GM23338 (cell line): ENCODE measurements at regions not wholly inside any gene's neighbourhood (a gene's known extent, or its start where the extent isn't known, plus 50 kb on each side); places are given as distances from the start of the nearest gene placed in this dataset.

Experiments
- ATAC-seq: fragments of 200-7000 bp; cut with Tn5 transposase; 3 replicates; pipeline ENCODE4 v1.9.1; 2020
- DNase-seq: peaks from one replicate; pipeline ENCODE4 v3.0.0-alpha.2; 2015; ENCODE audit warnings: low spot score
- H2AFZ ChIP-seq: fragments of 200-600 bp; sonication (generic); 2 replicates; pipeline ENCODE4 v1.8.0; 2016; ENCODE audit warnings: antibody characterized with exemption, mild to moderate bottlenecking, moderate library complexity
- H3F3A ChIP-seq: fragments of 200-600 bp; sonication (generic); replicated peaks from 2 replicates; pipeline ENCODE4 v1.8.0; 2017; ENCODE audit warnings: antibody characterized with exemption, mixed run types, low read depth
- H3K27ac ChIP-seq: fragments of 200-600 bp; sonication (generic); 2 replicates; pipeline ENCODE4 v1.6.1; 2016; ENCODE audit warnings: low read depth
- H3K27me3 ChIP-seq: fragments of 200-600 bp; sonication (generic); 2 replicates; pipeline ENCODE4 v1.8.0; 2016; ENCODE audit warnings: mild to moderate bottlenecking, mixed run types, moderate library complexity; ENCODE audit not compliant: insufficient read depth
- H3K36me3 ChIP-seq: fragments of 200-600 bp; sonication (generic); 2 replicates; pipeline ENCODE4 v1.8.0; 2016; ENCODE audit warnings: mild to moderate bottlenecking; ENCODE audit not compliant: insufficient read depth
- H3K4me1 ChIP-seq: fragments of 200-600 bp; sonication (generic); 2 replicates; pipeline ENCODE4 v1.8.0; 2016; ENCODE audit warnings: mild to moderate bottlenecking, moderate library complexity; ENCODE audit not compliant: insufficient read depth
- H3K4me2 ChIP-seq: fragments of 200-600 bp; sonication (generic); 2 replicates; pipeline ENCODE4 v1.7.1; 2017; ENCODE audit warnings: mixed run types
- H3K4me3 ChIP-seq: fragments of 200-600 bp; sonication (generic); 2 replicates; pipeline ENCODE4 v1.6.1; 2016; ENCODE audit warnings: mixed run types
- H3K79me2 ChIP-seq: fragments of 200-600 bp; sonication (generic); replicated peaks from 2 replicates; pipeline ENCODE4 v1.8.0; 2017; ENCODE audit warnings: mild to moderate bottlenecking; ENCODE audit not compliant: insufficient read depth
- H3K9me2 ChIP-seq: fragments of 200-600 bp; sonication (generic); 2 replicates; pipeline ENCODE4 v1.8.0; 2017; ENCODE audit not compliant: insufficient read depth
- H4K20me1 ChIP-seq: fragments of 200-600 bp; sonication (generic); replicated peaks from 2 replicates; pipeline ENCODE4 v1.8.0; 2017; ENCODE audit warnings: mild to moderate bottlenecking; ENCODE audit not compliant: insufficient read depth
- H3K27ac Mint-ChIP-seq: 2 replicates; pipeline ENCODE4 v1.8.0; 2020; ENCODE audit warnings: inconsistent platforms, mild to moderate bottlenecking, moderate library complexity, mixed read lengths
- H3K27me3 Mint-ChIP-seq: 3 replicates; pipeline ENCODE4 v1.8.0; 2022; ENCODE audit warnings: low read depth, mild to moderate bottlenecking, moderate library complexity, mixed read lengths, inconsistent platforms; ENCODE audit not compliant: insufficient read depth, poor library complexity
- H3K36me3 Mint-ChIP-seq: 3 replicates; pipeline ENCODE4 v1.8.0; 2021; ENCODE audit warnings: low read depth, mild to moderate bottlenecking, inconsistent platforms, moderate library complexity, mixed read lengths
- H3K4me1 Mint-ChIP-seq: 3 replicates; pipeline ENCODE4 v1.8.0; 2020; ENCODE audit warnings: mild to moderate bottlenecking, inconsistent platforms, mixed read lengths
- H3K4me3 Mint-ChIP-seq: 3 replicates; pipeline ENCODE4 v1.8.0; 2021; ENCODE audit warnings: moderate library complexity, mild to moderate bottlenecking, inconsistent platforms, mixed read lengths
- H3K9me3 Mint-ChIP-seq: 3 replicates; pipeline ENCODE4 v1.8.0; 2020; ENCODE audit warnings: moderate library complexity, mild to moderate bottlenecking, inconsistent platforms, mixed read lengths
- CREB1 ChIP-seq: fragments of 250-450 bp; sonication (Bioruptor Pico); IDR thresholded peaks from 2 replicates; pipeline ENCODE4 v1.5.0; 2020; ENCODE audit warnings: low read depth, mild to moderate bottlenecking, moderate library complexity
- CTCF ChIP-seq, 2 experiments: fragments of 200-600 bp in 1 of 2; sonication (generic) in 1 of 2; conservative IDR thresholded peaks; 2 replicates each; pipeline versions ENCODE4 v1.5.1 to v1.6.1; 2016 to 2017; ENCODE audit warnings: antibody characterized with exemption in 2 of 2, low read depth in 2 of 2, mild to moderate bottlenecking in 2 of 2, moderate library complexity in 1 of 2
- JUNB ChIP-seq: IDR thresholded peaks from one replicate; pipeline ENCODE4 v1.6.1; 2016; ENCODE audit warnings: antibody characterized with exemption; ENCODE audit not compliant: unreplicated experiment
- NANOG ChIP-seq: IDR thresholded peaks from 2 replicates; pipeline ENCODE4 v1.6.1; 2016; ENCODE audit warnings: antibody characterized with exemption, borderline replicate concordance
- POLR2AphosphoS5 ChIP-seq: IDR thresholded peaks from 2 replicates; pipeline ENCODE4 v1.6.1; 2016; ENCODE audit warnings: antibody characterized with exemption, low read depth
- REST ChIP-seq: IDR thresholded peaks from one replicate; pipeline ENCODE4 v1.6.1; 2018; ENCODE audit warnings: antibody characterized with exemption; ENCODE audit not compliant: unreplicated experiment
- STAT1 ChIP-seq: IDR thresholded peaks from one replicate; pipeline ENCODE4 v1.6.1; 2016; ENCODE audit warnings: antibody characterized with exemption; ENCODE audit not compliant: unreplicated experiment

GRCh38 chr7:25839084-25839769 is 312.8 kb upstream of the NFE2L3 start:
- H3K36me3 Mint-ChIP-seq, result no peaks in the 10 kb centered on the region
- Histone ChIP-seq H3K9me2 (no peaks in the 10 kb centered on the region), H2AFZ (peak overlapping the region; percentile 73; the same call in 1 of the 2 replicates), H3K4me3 (no peak overlapping the region), H3K79me2 (no peaks in the 10 kb centered on the region), H3K4me2 (no peak overlapping the region), H4K20me1 (no peaks in the 10 kb centered on the region), H3K4me1 (peaks cover 5% of the 10 kb centered on the region; the same call in 1 of the 2 replicates), H3F3A (no peaks in the 10 kb centered on the region), H3K36me3 (no peaks in the 10 kb centered on the region), H3K27me3 (no peaks in the 10 kb centered on the region), H3K27ac (no peak overlapping the region)
- H3K9me3 Mint-ChIP-seq, result no peaks in the 10 kb centered on the region
- H3K4me1 Mint-ChIP-seq, result peaks cover 5% of the 10 kb centered on the region; the same call in 2 of the 3 replicates
- no peak overlapping the region for H3K4me3 Mint-ChIP-seq
- ATAC-seq (peak; percentile 72), DNase-seq (peak; percentile 69)
- H3K27ac Mint-ChIP-seq, result no peak overlapping the region
- H3K27me3 Mint-ChIP-seq, result peaks cover 2% of the 10 kb centered on the region
- TF ChIP-seq CTCF (conservative IDR thresholded peaks at IDR 0.05; ENCODE audit: low read depth in 2 of 2) (peak; percentile 50 to 51), STAT1 (no peak)

GRCh38 chr7:25840209-25840792 is 311.7 kb upstream of the NFE2L3 start:
- no peaks in the 10 kb centered on the region for H3K36me3 ChIP-seq
- H3K4me3 ChIP-seq, result no peak overlapping the region
- H4K20me1 ChIP-seq, result no peaks in the 10 kb centered on the region
- Mint-ChIP-seq H3K4me3 (no peak overlapping the region), H3K27me3 (peaks cover 2% of the 10 kb centered on the region), H3K9me3 (no peaks in the 10 kb centered on the region), H3K4me1 (peaks cover 5% of the 10 kb centered on the region; the same call in 2 of the 3 replicates), H3K36me3 (no peaks in the 10 kb centered on the region), H3K27ac (no peak overlapping the region)
- H3K9me2 ChIP-seq, result no peaks in the 10 kb centered on the region
- no peaks in the 10 kb centered on the region for H3K27me3 ChIP-seq
- TF ChIP-seq CTCF (conservative IDR thresholded peaks at IDR 0.05; ENCODE audit: low read depth in 2 of 2) (no peak), CREB1 (CRISPR knock-in tag) (no peak)
- DNase-seq (no peak), ATAC-seq (no peak)
- H2AFZ ChIP-seq, result no peak overlapping the region
- no peak overlapping the region for H3K4me2 ChIP-seq
- H3K27ac ChIP-seq, result no peak overlapping the region
- no peaks in the 10 kb centered on the region for H3K79me2 ChIP-seq
- no peaks in the 10 kb centered on the region for H3F3A ChIP-seq
- peaks cover 5% of the 10 kb centered on the region; the same call in 1 of the 2 replicates for H3K4me1 ChIP-seq

GRCh38 chr7:25841575-25841974 is 310.4 kb upstream of the NFE2L3 start:
- H3K36me3 ChIP-seq, result no peaks in the 10 kb centered on the region
- H3K27me3 ChIP-seq, result no peaks in the 10 kb centered on the region
- 0 out of 2 replicates have a peak overlapping the region, but pooled peaks have one; percentile 5 for H2AFZ ChIP-seq
- no peaks in the 10 kb centered on the region for H4K20me1 ChIP-seq
- no peaks in the 10 kb centered on the region for H3K9me2 ChIP-seq
- peaks cover 5% of the 10 kb centered on the region; the same call in 2 of the 3 replicates for H3K4me1 Mint-ChIP-seq
- H3K9me3 Mint-ChIP-seq, result no peaks in the 10 kb centered on the region
- peaks cover 2% of the 10 kb centered on the region for H3K27me3 Mint-ChIP-seq
- no peaks in the 10 kb centered on the region for H3K36me3 Mint-ChIP-seq
- H3K79me2 ChIP-seq, result no peaks in the 10 kb centered on the region
- no peak overlapping the region for H3K27ac ChIP-seq
- H3K27ac Mint-ChIP-seq, result no peak overlapping the region
- H3K4me1 ChIP-seq, result peaks cover 5% of the 10 kb centered on the region; the same call in 1 of the 2 replicates
- H3F3A ChIP-seq, result no peaks in the 10 kb centered on the region
- H3K4me2 ChIP-seq, result no peak overlapping the region
- DNase-seq, result no peak
- no peak for ATAC-seq
- no peak overlapping the region for H3K4me3 ChIP-seq
- H3K4me3 Mint-ChIP-seq, result no peak overlapping the region
- TF ChIP-seq POLR2AphosphoS5, result no peak
- no peak for TF ChIP-seq STAT1
- TF ChIP-seq CTCF (conservative IDR thresholded peaks at IDR 0.05; ENCODE audit: low read depth in 2 of 2), result no peak
- no peak for TF ChIP-seq NANOG
- no peak for TF ChIP-seq JUNB
- no peak for TF ChIP-seq CREB1 (CRISPR knock-in tag)
- no peak for TF ChIP-seq REST
